ENCODE measurements at regions not wholly inside any gene's neighbourhood (a gene's known extent, or its start where the extent isn't known, plus 50 kb on each side); places are given as distances from the start of the nearest gene placed in this dataset.
"Not testable (repeated sequence)": the region's sequence is repeated elsewhere in the genome, so short reads cannot be mapped to it uniquely, and the experiment has no call there.

GRCh38 chr4:154119317-154119716 lies 330.4 kb upstream of the SFRP2 start:
- DNase-seq (ENCODE audit: low read depth) (no peak), FAIRE-seq (no peak)
- Histone ChIP-seq H3K27me3 (ENCODE audit: control insufficient read depth, insufficient read depth, low read length) (no peaks in the 10 kb centered on the region), H3K36me3 (ENCODE audit: control insufficient read depth, insufficient read depth, low read length) (no peaks in the 10 kb centered on the region), H3K4me3 (ENCODE audit: low read depth, low read length) (no peak overlapping the region)
- TF ChIP-seq CTCF (IDR thresholded peaks at IDR 0.05; ENCODE audit: insufficient read depth, low read length, severe bottlenecking) = no peak

- H3K27me3 ChIP-seq (ENCODE audit: control insufficient read depth, insufficient read depth, low read length); FAIRE-seq; DNase-seq (ENCODE audit: low read depth); H3K4me3 ChIP-seq (ENCODE audit: low read depth, low read length); H3K36me3 ChIP-seq (ENCODE audit: control insufficient read depth, insufficient read depth, low read length): not testable (repeated sequence)
These were observed 328.8 kb upstream of the SFRP2 start for GRCh38 chr4:154117726-154118125.

- no peaks in the 10 kb centered on the region for H3K36me3 ChIP-seq (ENCODE audit: control insufficient read depth, insufficient read depth, low read length)
- no peaks in the 10 kb centered on the region for H3K27me3 ChIP-seq (ENCODE audit: control insufficient read depth, insufficient read depth, low read length)
- no peak for DNase-seq (ENCODE audit: low read depth)
- no peak for TF ChIP-seq CTCF (IDR thresholded peaks at IDR 0.05; ENCODE audit: insufficient read depth, low read length, severe bottlenecking)
- FAIRE-seq = no peak
- H3K4me3 ChIP-seq (ENCODE audit: low read depth, low read length) = no peak overlapping the region
These were observed 318.5 kb upstream of the SFRP2 start for GRCh38 chr4:154107337-154107736.

DNA sequence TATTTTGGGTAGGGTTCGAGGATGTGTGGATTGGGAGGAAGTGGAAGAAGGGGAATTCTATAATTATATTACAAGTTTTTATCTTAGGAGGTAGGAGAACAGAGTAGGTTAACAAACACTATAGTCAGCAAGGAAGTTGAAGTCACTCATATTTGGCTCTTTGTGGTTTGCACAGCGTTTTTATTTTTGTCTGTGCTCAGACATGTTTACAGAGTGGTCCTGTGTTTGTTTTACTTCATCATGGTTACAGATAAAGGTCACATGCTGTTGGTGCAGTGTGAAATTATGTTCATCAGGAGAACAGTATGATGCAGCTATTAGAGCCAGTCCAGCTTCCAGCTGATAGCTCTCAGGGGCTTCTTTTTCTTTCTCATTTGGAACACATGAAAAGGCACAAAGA lies 299.9 kb upstream of the SFRP2 start:
- no peak for TF ChIP-seq CTCF (IDR thresholded peaks at IDR 0.05; ENCODE audit: insufficient read depth, low read length, severe bottlenecking)
- peak; percentile 25 for DNase-seq (ENCODE audit: low read depth)
- H3K36me3 ChIP-seq (ENCODE audit: control insufficient read depth, insufficient read depth, low read length) = no peaks in the 10 kb centered on the region
- no peak overlapping the region for H3K4me3 ChIP-seq (ENCODE audit: low read depth, low read length)
- H3K27me3 ChIP-seq (ENCODE audit: control insufficient read depth, insufficient read depth, low read length) = no peaks in the 10 kb centered on the region
- FAIRE-seq = no peak

DNA sequence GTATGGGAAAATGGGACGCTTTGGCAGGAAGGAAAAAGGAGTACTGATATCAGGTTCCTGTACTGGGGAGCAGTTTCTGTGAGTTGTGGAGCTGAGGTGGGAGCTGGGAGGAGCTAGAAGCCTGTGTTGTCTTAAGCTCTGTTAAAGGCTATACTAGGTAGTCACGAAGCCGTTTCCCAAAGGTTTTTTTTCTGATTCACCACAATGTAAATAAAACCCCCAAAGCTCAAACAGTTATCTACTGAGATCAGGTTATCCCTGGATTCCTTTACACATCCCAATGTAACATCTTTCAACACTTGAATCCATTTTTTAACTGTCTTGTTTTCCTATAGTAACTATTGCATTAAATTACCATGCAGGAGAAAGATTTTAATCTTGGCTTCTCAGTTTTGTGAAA lies 297.4 kb upstream of the SFRP2 start:
- Histone ChIP-seq H3K4me3 (ENCODE audit: low read depth, low read length) (no peak overlapping the region), H3K36me3 (ENCODE audit: control insufficient read depth, insufficient read depth, low read length) (no peaks in the 10 kb centered on the region), H3K27me3 (ENCODE audit: control insufficient read depth, insufficient read depth, low read length) (no peaks in the 10 kb centered on the region)
- FAIRE-seq (no peak), DNase-seq (ENCODE audit: low read depth) (peak; percentile 1)
- TF ChIP-seq CTCF (IDR thresholded peaks at IDR 0.05; ENCODE audit: insufficient read depth, low read length, severe bottlenecking) = no peak

DNA sequence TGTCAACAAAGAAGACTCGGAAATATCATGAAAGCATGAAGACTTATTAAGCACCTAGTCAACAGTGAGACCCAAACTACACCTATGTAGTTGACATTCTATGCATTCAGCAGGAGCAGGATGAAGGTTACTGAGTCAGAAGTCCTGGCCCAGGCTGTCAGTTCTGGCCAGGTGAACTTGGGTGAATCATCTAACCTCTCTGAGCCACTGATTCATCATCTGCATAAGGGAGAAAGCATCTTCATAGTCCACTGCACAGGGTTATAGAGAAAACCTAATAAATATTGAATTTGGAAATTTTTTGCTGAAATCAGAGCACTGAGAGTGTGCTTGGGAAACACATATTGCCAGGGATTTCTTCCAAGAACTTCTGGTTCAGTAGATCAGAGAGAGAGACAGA lies 296.0 kb upstream of the SFRP2 start:
- FAIRE-seq = no peak
- Histone ChIP-seq H3K36me3 (ENCODE audit: control insufficient read depth, insufficient read depth, low read length) (no peaks in the 10 kb centered on the region), H3K27me3 (ENCODE audit: control insufficient read depth, insufficient read depth, low read length) (no peaks in the 10 kb centered on the region), H3K4me3 (ENCODE audit: low read depth, low read length) (no peak overlapping the region)
- TF ChIP-seq CTCF (IDR thresholded peaks at IDR 0.05; ENCODE audit: insufficient read depth, low read length, severe bottlenecking) = no peak
- peak; percentile 49 for DNase-seq (ENCODE audit: low read depth)
